ENCODE measurements at regions not wholly inside any gene's neighbourhood (a gene's known extent, or its start where the extent isn't known, plus 50 kb on each side); places are given as distances from the start of the nearest gene placed in this dataset.

- no peaks in the 10 kb centered on the region for H3K27me3 ChIP-seq
- WGBS, 2 donors, result 94 to 95% methylated on average over 11 of the region's 11 CpGs
- H3K36me3 ChIP-seq (ENCODE audit: low read depth, missing control alignments), result no peaks in the 10 kb centered on the region
- H3K9me3 ChIP-seq, result no peaks in the 10 kb centered on the region
- no peak for DNase-seq
- no peak for TF ChIP-seq POLR2A (IDR thresholded peaks at IDR 0.05)
- TF ChIP-seq CTCF (IDR thresholded peaks at IDR 0.05), result no peak
- no peak overlapping the region for H3K4me3 ChIP-seq
- intact Hi-C loops (cut with DNase I; ENCODE audit: low total_unique reads), result no loop called here
- no peak overlapping the region for H3K27ac ChIP-seq
- no peaks in the 10 kb centered on the region for H3K4me1 ChIP-seq
Observed at GRCh38 chr3:193833592-193833991, 240.6 kb downstream of the OPA1 start.

- no peak for TF ChIP-seq CTCF (IDR thresholded peaks at IDR 0.05)
- TF ChIP-seq POLR2A (IDR thresholded peaks at IDR 0.05), result no peak
- Histone ChIP-seq H3K27me3 (no peaks in the 10 kb centered on the region), H3K27ac (no peak overlapping the region), H3K4me3 (no peak overlapping the region), H3K9me3 (no peaks in the 10 kb centered on the region), H3K4me1 (no peaks in the 10 kb centered on the region), H3K36me3 (ENCODE audit: low read depth, missing control alignments) (no peaks in the 10 kb centered on the region)
- 94 to 97% methylated on average over 6 of the region's 6 CpGs for WGBS, 2 donors
- intact Hi-C loops (cut with DNase I; ENCODE audit: low total_unique reads), result no loop called here
- no peak for DNase-seq
Observed at GRCh38 chr3:193835414-193835813, 242.4 kb downstream of the OPA1 start.

- TF ChIP-seq POLR2A (IDR thresholded peaks at IDR 0.05) (no peak), CTCF (IDR thresholded peaks at IDR 0.05) (no peak)
- H3K9me3 ChIP-seq, result no peaks in the 10 kb centered on the region
- H3K27ac ChIP-seq, result no peak overlapping the region
- intact Hi-C loops (cut with DNase I; ENCODE audit: low total_unique reads), result no loop called here
- no peak overlapping the region for H3K4me3 ChIP-seq
- H3K36me3 ChIP-seq (ENCODE audit: low read depth, missing control alignments), result no peaks in the 10 kb centered on the region
- H3K4me1 ChIP-seq, result no peaks in the 10 kb centered on the region
- H3K27me3 ChIP-seq, result no peaks in the 10 kb centered on the region
- 40 to 46% methylated on average over 2 of the region's 2 CpGs for WGBS, 2 donors
- DNase-seq, result no peak
Observed at GRCh38 chr3:193836511-193836910, 243.5 kb downstream of the OPA1 start.

GRCh38 chr3:193836918-193837317 is 243.9 kb downstream of the OPA1 start:
- DNase-seq, result no peak
- H3K27me3 ChIP-seq, result no peaks in the 10 kb centered on the region
- intact Hi-C loops (cut with DNase I; ENCODE audit: low total_unique reads), result no loop called here
- WGBS, 2 donors, result 68 to 88% methylated on average over 7 of the region's 7 CpGs
- no peaks in the 10 kb centered on the region for H3K9me3 ChIP-seq
- no peak overlapping the region for H3K4me3 ChIP-seq
- no peaks in the 10 kb centered on the region for H3K36me3 ChIP-seq (ENCODE audit: low read depth, missing control alignments)
- H3K27ac ChIP-seq, result no peak overlapping the region
- no peak for TF ChIP-seq POLR2A (IDR thresholded peaks at IDR 0.05)
- no peak for TF ChIP-seq CTCF (IDR thresholded peaks at IDR 0.05)
- H3K4me1 ChIP-seq, result no peaks in the 10 kb centered on the region

GRCh38 chr3:193837347-193837827 is 244.4 kb downstream of the OPA1 start:
- Histone ChIP-seq H3K27ac (no peak overlapping the region), H3K4me3 (no peak overlapping the region), H3K27me3 (no peaks in the 10 kb centered on the region), H3K4me1 (no peaks in the 10 kb centered on the region), H3K9me3 (no peaks in the 10 kb centered on the region), H3K36me3 (ENCODE audit: low read depth, missing control alignments) (no peaks in the 10 kb centered on the region)
- 65 to 71% methylated on average over 6 of the region's 6 CpGs for WGBS, 2 donors
- DNase-seq, result no peak
- TF ChIP-seq CTCF (IDR thresholded peaks at IDR 0.05), result no peak
- no peak for TF ChIP-seq POLR2A (IDR thresholded peaks at IDR 0.05)
- intact Hi-C loops (cut with DNase I; ENCODE audit: low total_unique reads), result no loop called here
